GM12878 (cell line): ENCODE measurements at regions not wholly inside any gene's neighbourhood (a gene's known extent, or its start where the extent isn't known, plus 50 kb on each side); places are given as distances from the start of the nearest gene placed in this dataset.

ENCODE experiments used
- ATAC-seq: fragments of 200-7000 bp; cut with Tn5 transposase; 3 replicates; pipeline ENCODE4 v1.9.1; 2020; ENCODE audit warnings: mild to moderate bottlenecking, moderate library complexity
- BruUV-seq: library from RNA; stranded (reverse); fragments of 400-500 nt; replicated peaks from 2 replicates; lab custom pipeline; 2021; lab: Mats Ljungman, UMichigan
- CTCF ChIA-PET: fragments of 300-600 bp; sonication (Branson Sonifier 250); formaldehyde crosslinking; extraction: SDS; loops from one replicate; lab custom pipeline; 2021; ENCODE audit warnings: inconsistent platforms; lab: Yijun Ruan, JAX
- POLR2A ChIA-PET: fragments of 350-600 bp; formaldehyde crosslinking; extraction: SDS; loops from one replicate; lab custom pipeline; 2021; ENCODE audit warnings: inconsistent platforms; lab: Charles Lee
- RAD21 ChIA-PET: fragments of 300-600 bp; sonication (Branson Sonifier 250); formaldehyde crosslinking; loops from one replicate; lab custom pipeline; 2023; ENCODE audit warnings: antibody characterized with exemption; ENCODE audit not compliant: unreplicated experiment; lab: Charles Lee
- SMC1A ChIA-PET: fragments of 300-600 bp; sonication (Branson Sonifier 250); formaldehyde crosslinking; loops from one replicate; lab custom pipeline; 2023; ENCODE audit not compliant: unreplicated experiment, uncharacterized antibody; lab: Charles Lee
- DNase-seq: peaks from one replicate; pipeline ENCODE4 v3.0.0-alpha.2; 2011; ENCODE audit warnings: low read depth, low spot score
- FAIRE-seq: peaks from 3 replicates; lab custom pipeline; 2011; peaks lifted over from hg19 to GRCh38; lab: Jason Lieb, UNC
- H2AFZ ChIP-seq: 2 replicates; pipeline ENCODE4 v1.6.0; 2011; ENCODE audit warnings: low read depth, low read length, control low read depth; ENCODE audit not compliant: control insufficient read depth
- H3K27ac ChIP-seq: 2 replicates; pipeline ENCODE4 v1.5.1; 2011; ENCODE audit warnings: control low read depth; ENCODE audit not compliant: control insufficient read depth, insufficient read depth
- H3K27me3 ChIP-seq, 2 experiments: replicated peaks in 1 of 2; 2 replicates each; pipeline versions ENCODE4 v1.6.0 to v1.6.1; 2011; ENCODE audit warnings: low read length in 1 of 2; ENCODE audit not compliant: control insufficient read depth in 2 of 2, insufficient read depth in 2 of 2
- H3K36me3 ChIP-seq, 2 experiments: 2 replicates each; pipeline ENCODE4 v1.5.1; 2011; ENCODE audit warnings: low read length in 1 of 2; ENCODE audit not compliant: control insufficient read depth in 2 of 2, insufficient read depth in 2 of 2
- H3K4me1 ChIP-seq: 2 replicates; pipeline ENCODE4 v1.6.1; 2011; ENCODE audit warnings: mild to moderate bottlenecking, low read length, moderate library complexity, mixed read lengths; ENCODE audit not compliant: control insufficient read depth, insufficient read depth
- H3K4me2 ChIP-seq: 2 replicates; pipeline ENCODE4 v1.6.0; 2011; ENCODE audit warnings: control low read depth; ENCODE audit not compliant: control insufficient read depth, insufficient read depth
- H3K4me3 ChIP-seq: fragments of 200-600 bp; sonication (generic); 2 replicates; pipeline ENCODE4 v1.5.1; 2016
- H3K79me2 ChIP-seq: 2 replicates; pipeline ENCODE4 v1.6.0; 2011; ENCODE audit warnings: low read length; ENCODE audit not compliant: control insufficient read depth, insufficient read depth
- H3K9ac ChIP-seq: 2 replicates; pipeline ENCODE4 v1.8.0; 2011; ENCODE audit warnings: low read length, control low read depth, mixed read lengths; ENCODE audit not compliant: control insufficient read depth, insufficient read depth
- H3K9me3 ChIP-seq: replicated peaks from 3 replicates; pipeline ENCODE4 v1.5.1; 2011; ENCODE audit warnings: mild to moderate bottlenecking, low read length; ENCODE audit not compliant: control insufficient read depth, insufficient read depth
- H4K20me1 ChIP-seq: 2 replicates; pipeline ENCODE4 v1.6.0; 2011; ENCODE audit not compliant: control insufficient read depth, insufficient read depth
- CEBPZ ChIP-seq: fragments of 150-350 bp; IDR thresholded peaks from 2 replicates; pipeline ENCODE4 v1.6.1; 2016; ENCODE audit warnings: low read depth, low read length
- CTCF ChIP-seq, 3 experiments: IDR thresholded peaks in 2 of 3; conservative IDR thresholded peaks in 1 of 3; 2 replicates each; pipeline ENCODE4 v1.5.1; 2011; ENCODE audit warnings: low read depth in 3 of 3, low read length in 3 of 3, mild to moderate bottlenecking in 3 of 3, control low read depth in 2 of 3, moderate library complexity in 2 of 3, inconsistent platforms in 1 of 3, mixed read lengths in 1 of 3; ENCODE audit not compliant: control insufficient read depth in 2 of 3, insufficient read depth in 1 of 3; ENCODE audit errors: extremely low read depth in 1 of 3
- E2F8 ChIP-seq: fragments of 450-650 bp; IDR thresholded peaks from 2 replicates; pipeline ENCODE4 v1.6.1; 2018; ENCODE audit warnings: mild to moderate bottlenecking, low read depth, moderate library complexity; ENCODE audit not compliant: partially characterized antibody
- ESRRA ChIP-seq: IDR thresholded peaks from 2 replicates; pipeline ENCODE4 v1.6.1; 2012; ENCODE audit warnings: mild to moderate bottlenecking, low read length, improper control_type of control experiment
- ETV6 ChIP-seq, 2 experiments: fragments of 450-650 bp in 1 of 2; IDR thresholded peaks in 1 of 2; conservative IDR thresholded peaks in 1 of 2; 2 replicates each; pipeline ENCODE4 v1.6.1; 2014; ENCODE audit warnings: antibody characterized with exemption in 1 of 2, borderline replicate concordance in 1 of 2, low read depth in 1 of 2, mild to moderate bottlenecking in 1 of 2, moderate library complexity in 1 of 2
- IKZF1 ChIP-seq: fragments of 450-650 bp; conservative IDR thresholded peaks from 2 replicates; pipeline ENCODE4 v1.6.1; 2017; ENCODE audit warnings: antibody characterized with exemption, mild to moderate bottlenecking
- NR2C1 ChIP-seq: fragments of 450-650 bp; IDR thresholded peaks from 2 replicates; pipeline ENCODE4 v1.6.1; 2017; ENCODE audit warnings: antibody characterized with exemption, mild to moderate bottlenecking, moderate library complexity
- ZNF592 ChIP-seq: fragments of 450-650 bp; IDR thresholded peaks from 2 replicates; pipeline ENCODE4 v1.6.1; 2017; ENCODE audit warnings: mild to moderate bottlenecking, moderate library complexity
- WGBS: methylation state at CpG from one replicate; pipeline ENCODE4 v1.1.6; 2016; ENCODE audit warnings: low lambda C conversion rate; ENCODE audit not compliant: insufficient replicate concordance, insufficient coverage; ENCODE audit errors: missing lambda C conversion rate; 5-methylcytosine and 5-hydroxymethylcytosine counted together
- in situ Hi-C: fragments of 300-500 bp; cut with MboI; formaldehyde crosslinking; loops from 9 replicates; pipeline ENCODE4 v1.14.3; 2018; ENCODE audit warnings: mixed read lengths
- intact Hi-C: fragments of 100-400 bp; cut with micrococcal nuclease; formaldehyde crosslinking; loops from one replicate; pipeline ENCODE4 v1.14.2; 2022; ENCODE audit not compliant: unreplicated experiment
- TF ChIP-seq, protein P1 (sequence below): IDR thresholded peaks from 2 replicates; pipeline ENCODE4 v1.6.1; 2011; ENCODE audit warnings: borderline replicate concordance, low read depth, mild to moderate bottlenecking, moderate library complexity, low read length; ENCODE audit not compliant: insufficient read depth, poor library complexity, severe bottlenecking

- Histone ChIP-seq H3K79me2 (no peaks in the 10 kb centered on the region), H3K4me3 (no peak overlapping the region), H3K4me1 (no peaks in the 10 kb centered on the region), H3K4me2 (no peak overlapping the region), H3K27me3 (no peaks in the 10 kb centered on the region), H3K27ac (no peak overlapping the region), H3K9ac (no peak overlapping the region), H4K20me1 (no peaks in the 10 kb centered on the region), H3K9me3 (no peaks in the 10 kb centered on the region), H3K36me3 (no peaks in the 10 kb centered on the region), H2AFZ (no peak overlapping the region)
- WGBS = 0% methylated on average over 1 of the region's 1 CpG
- CTCF ChIA-PET = no interaction called here
- FAIRE-seq = no peak
- SMC1A ChIA-PET = no interaction called here
- ATAC-seq = no peak
- no TSS peak for BruUV-seq
- POLR2A ChIA-PET = no interaction called here
- RAD21 ChIA-PET = no interaction called here
- in situ Hi-C loops (no loop called here), intact Hi-C loops (no loop called here)
- DNase-seq = no peak
- TF ChIP-seq CTCF (IDR thresholded peaks at IDR 0.05 in 2 of 3, conservative IDR thresholded peaks at IDR 0.05 in 1 of 3; ENCODE audit: control insufficient read depth in 2 of 3, extremely low read depth in 1 of 3, insufficient read depth in 1 of 3, low read depth in 3 of 3, low read length in 3 of 3) (no peak), IKZF1 (no peak), ZNF592 (no peak), CEBPZ (no peak), E2F8 (no peak), ESRRA (no peak), ETV6 (conservative IDR thresholded peaks at IDR 0.05 in 1 of 2, IDR thresholded peaks at IDR 0.05 in 1 of 2; ENCODE audit: borderline replicate concordance in 1 of 2, low read depth in 1 of 2) (no peak), NR2C1 (no peak)
- TF ChIP-seq, protein P1, sequence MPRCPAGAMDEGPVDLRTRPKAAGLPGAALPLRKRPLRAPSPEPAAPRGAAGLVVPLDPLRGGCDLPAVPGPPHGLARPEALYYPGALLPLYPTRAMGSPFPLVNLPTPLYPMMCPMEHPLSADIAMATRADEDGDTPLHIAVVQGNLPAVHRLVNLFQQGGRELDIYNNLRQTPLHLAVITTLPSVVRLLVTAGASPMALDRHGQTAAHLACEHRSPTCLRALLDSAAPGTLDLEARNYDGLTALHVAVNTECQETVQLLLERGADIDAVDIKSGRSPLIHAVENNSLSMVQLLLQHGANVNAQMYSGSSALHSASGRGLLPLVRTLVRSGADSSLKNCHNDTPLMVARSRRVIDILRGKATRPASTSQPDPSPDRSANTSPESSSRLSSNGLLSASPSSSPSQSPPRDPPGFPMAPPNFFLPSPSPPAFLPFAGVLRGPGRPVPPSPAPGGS = no peak
These were observed 680.9 kb downstream of the TMEM121 start for GRCh38 chr14:106207316-106207715.
